ENCODE measurements at regions not wholly inside any gene's neighbourhood (a gene's known extent, or its start where the extent isn't known, plus 50 kb on each side); places are given as distances from the start of the nearest gene placed in this dataset.

DNA sequence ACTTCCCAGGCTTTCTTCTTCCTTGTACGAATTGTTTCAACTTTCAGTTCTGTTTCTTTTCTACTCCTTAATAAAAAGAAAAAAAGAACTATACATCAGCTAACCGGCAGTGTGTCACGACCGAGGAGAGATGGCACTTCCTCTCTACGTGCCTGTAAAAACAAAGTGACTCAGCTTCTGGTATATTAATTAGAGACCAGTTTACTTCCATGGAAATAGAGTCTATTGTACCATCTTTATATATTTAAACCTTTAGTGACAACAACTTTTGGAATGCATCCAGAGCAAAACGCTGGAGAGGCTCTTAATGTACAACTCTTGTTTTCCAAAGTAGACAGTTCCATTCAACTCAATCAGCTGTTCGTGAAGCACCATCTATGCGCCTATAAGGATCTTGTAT is 94.5 kb upstream of the LIFR start:
- TF ChIP-seq, protein P1, sequence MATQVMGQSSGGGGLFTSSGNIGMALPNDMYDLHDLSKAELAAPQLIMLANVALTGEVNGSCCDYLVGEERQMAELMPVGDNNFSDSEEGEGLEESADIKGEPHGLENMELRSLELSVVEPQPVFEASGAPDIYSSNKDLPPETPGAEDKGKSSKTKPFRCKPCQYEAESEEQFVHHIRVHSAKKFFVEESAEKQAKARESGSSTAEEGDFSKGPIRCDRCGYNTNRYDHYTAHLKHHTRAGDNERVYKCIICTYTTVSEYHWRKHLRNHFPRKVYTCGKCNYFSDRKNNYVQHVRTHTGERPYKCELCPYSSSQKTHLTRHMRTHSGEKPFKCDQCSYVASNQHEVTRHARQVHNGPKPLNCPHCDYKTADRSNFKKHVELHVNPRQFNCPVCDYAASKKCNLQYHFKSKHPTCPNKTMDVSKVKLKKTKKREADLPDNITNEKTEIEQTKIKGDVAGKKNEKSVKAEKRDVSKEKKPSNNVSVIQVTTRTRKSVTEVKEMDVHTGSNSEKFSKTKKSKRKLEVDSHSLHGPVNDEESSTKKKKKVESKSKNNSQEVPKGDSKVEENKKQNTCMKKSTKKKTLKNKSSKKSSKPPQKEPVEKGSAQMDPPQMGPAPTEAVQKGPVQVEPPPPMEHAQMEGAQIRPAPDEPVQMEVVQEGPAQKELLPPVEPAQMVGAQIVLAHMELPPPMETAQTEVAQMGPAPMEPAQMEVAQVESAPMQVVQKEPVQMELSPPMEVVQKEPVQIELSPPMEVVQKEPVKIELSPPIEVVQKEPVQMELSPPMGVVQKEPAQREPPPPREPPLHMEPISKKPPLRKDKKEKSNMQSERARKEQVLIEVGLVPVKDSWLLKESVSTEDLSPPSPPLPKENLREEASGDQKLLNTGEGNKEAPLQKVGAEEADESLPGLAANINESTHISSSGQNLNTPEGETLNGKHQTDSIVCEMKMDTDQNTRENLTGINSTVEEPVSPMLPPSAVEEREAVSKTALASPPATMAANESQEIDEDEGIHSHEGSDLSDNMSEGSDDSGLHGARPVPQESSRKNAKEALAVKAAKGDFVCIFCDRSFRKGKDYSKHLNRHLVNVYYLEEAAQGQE (IDR thresholded peaks at IDR 0.05; ENCODE audit: insufficient read depth in 1 of 2, low read depth in 2 of 2, low read length in 2 of 2): 0 out of 4 replicates have a peak, but pooled peaks of 1 of the 2 experiments have one; percentile 42
- TF ChIP-seq TAF1 (IDR thresholded peaks at IDR 0.05; ENCODE audit: borderline replicate concordance, insufficient read depth, low read length): no peak
- peak; percentile 31; the same call in 1 of the 2 replicates for TF ChIP-seq SIN3A (IDR thresholded peaks at IDR 0.05; ENCODE audit: borderline replicate concordance, insufficient read depth, low read length)

DNA sequence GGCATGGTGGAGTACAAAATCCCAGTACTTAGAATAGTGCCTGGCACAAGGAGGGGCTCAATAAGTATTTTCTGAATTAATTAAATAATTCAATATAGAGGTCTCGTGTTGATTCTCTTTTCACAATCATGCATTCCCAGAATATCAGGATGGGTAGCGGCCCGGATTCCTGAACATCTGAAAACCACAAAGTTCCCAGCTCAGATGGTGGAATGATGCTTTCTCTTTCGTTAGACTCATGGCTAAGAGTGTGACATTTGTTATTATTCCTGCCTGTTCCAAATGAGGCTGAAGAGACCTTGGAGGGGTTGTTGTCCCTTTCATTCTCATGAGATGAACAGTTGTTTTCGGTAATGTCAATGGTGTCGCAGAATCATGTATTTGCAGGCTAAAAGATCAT is 95.4 kb upstream of the LIFR start:
- TF ChIP-seq, protein P1 (IDR thresholded peaks at IDR 0.05; ENCODE audit: insufficient read depth in 1 of 2, low read depth in 2 of 2, low read length in 2 of 2): no peak
- TF ChIP-seq SIN3A (IDR thresholded peaks at IDR 0.05; ENCODE audit: borderline replicate concordance, insufficient read depth, low read length) (no peak), TAF1 (IDR thresholded peaks at IDR 0.05; ENCODE audit: borderline replicate concordance, insufficient read depth, low read length) (no peak), POLR2AphosphoS5 (IDR thresholded peaks at IDR 0.05; ENCODE audit: low read depth, low read length) (no peak), FOXP2 (optimal IDR thresholded peaks at IDR 0.05; ENCODE audit: borderline replicate concordance, extremely low read depth, extremely low read length, insufficient read depth) (no peak)

DNA sequence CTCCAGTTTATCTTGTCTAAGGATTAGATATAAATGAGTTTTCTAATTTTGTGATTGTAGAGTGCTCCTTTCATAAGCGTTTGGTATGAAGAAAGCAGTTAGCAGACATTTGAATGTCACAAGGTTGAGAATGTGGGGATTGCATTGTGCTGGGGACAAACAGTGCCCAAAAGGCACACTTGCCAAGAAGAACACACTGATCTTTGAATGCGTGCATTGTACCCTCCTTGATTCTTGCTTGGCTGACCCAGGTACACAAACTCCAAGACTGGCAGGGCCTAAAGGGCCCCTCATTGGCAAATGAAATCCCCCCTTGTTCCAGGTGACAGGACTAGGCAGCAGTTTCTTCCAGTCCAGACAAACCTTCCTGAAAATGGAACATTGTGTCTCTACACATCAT is 96.9 kb upstream of the LIFR start:
- TF ChIP-seq TAF1 (IDR thresholded peaks at IDR 0.05; ENCODE audit: borderline replicate concordance, insufficient read depth, low read length): no peak
- TF ChIP-seq, protein P1 (IDR thresholded peaks at IDR 0.05; ENCODE audit: insufficient read depth in 1 of 2, low read depth in 2 of 2, low read length in 2 of 2): no peak
- TF ChIP-seq SIN3A (IDR thresholded peaks at IDR 0.05; ENCODE audit: borderline replicate concordance, insufficient read depth, low read length): no peak
- no peak for TF ChIP-seq POLR2AphosphoS5 (IDR thresholded peaks at IDR 0.05; ENCODE audit: low read depth, low read length)

DNA sequence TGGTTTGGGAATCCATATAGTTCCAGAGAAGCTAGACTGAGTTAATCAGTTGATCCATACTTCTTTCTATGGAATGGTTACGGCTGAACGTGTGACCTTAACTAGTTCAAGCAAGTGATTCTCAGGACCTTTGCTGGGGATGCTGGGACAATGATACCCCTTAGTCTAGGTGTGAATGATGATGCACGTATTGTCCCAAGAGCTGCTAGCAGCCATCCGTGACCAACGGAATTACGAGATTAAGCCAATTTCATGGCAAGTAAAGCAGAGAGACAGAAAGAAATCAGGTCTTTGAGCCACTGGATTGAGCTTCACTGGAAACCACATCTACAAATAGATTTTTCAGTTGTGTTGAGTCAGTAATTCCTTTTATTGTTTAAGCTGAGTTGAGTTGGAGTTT is 99.2 kb upstream of the LIFR start:
- no peak for TF ChIP-seq POLR2AphosphoS5 (IDR thresholded peaks at IDR 0.05; ENCODE audit: low read depth, low read length)
- no peak for TF ChIP-seq SIN3A (IDR thresholded peaks at IDR 0.05; ENCODE audit: borderline replicate concordance, insufficient read depth, low read length)
- TF ChIP-seq TAF1 (IDR thresholded peaks at IDR 0.05; ENCODE audit: borderline replicate concordance, insufficient read depth, low read length): no peak
- no peak for TF ChIP-seq FOXP2 (optimal IDR thresholded peaks at IDR 0.05; ENCODE audit: borderline replicate concordance, extremely low read depth, extremely low read length, insufficient read depth)
- TF ChIP-seq, protein P1 (IDR thresholded peaks at IDR 0.05; ENCODE audit: insufficient read depth in 1 of 2, low read depth in 2 of 2, low read length in 2 of 2): no peak

DNA sequence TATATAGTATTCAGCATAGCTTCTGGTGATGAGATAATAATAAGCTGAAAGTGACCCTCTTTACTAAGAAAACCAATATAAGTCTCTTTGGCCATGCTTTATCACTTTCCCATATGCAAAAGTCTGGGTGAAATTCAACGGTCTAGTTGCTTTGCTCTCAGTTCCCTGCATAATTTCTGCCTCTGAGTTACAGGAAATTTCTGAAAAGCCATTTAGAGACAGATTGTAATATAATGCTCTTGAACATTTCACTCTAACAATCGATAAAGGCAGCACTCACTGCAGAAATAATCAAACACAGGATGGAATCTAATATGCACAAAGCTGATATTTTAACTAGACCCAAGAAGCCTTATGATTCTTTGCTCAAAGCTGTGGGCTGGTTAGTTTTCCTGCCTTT is 100.1 kb upstream of the LIFR start:
- TF ChIP-seq POLR2AphosphoS5 (IDR thresholded peaks at IDR 0.05; ENCODE audit: low read depth, low read length): no peak
- no peak for TF ChIP-seq FOXP2 (optimal IDR thresholded peaks at IDR 0.05; ENCODE audit: borderline replicate concordance, extremely low read depth, extremely low read length, insufficient read depth)
- no peak for TF ChIP-seq TAF1 (IDR thresholded peaks at IDR 0.05; ENCODE audit: borderline replicate concordance, insufficient read depth, low read length)
- TF ChIP-seq, protein P1 (IDR thresholded peaks at IDR 0.05; ENCODE audit: insufficient read depth in 1 of 2, low read depth in 2 of 2, low read length in 2 of 2): no peak
- no peak for TF ChIP-seq SIN3A (IDR thresholded peaks at IDR 0.05; ENCODE audit: borderline replicate concordance, insufficient read depth, low read length)

Measured in PFSK-1 (cell line).